ENCODE measurements at regions not wholly inside any gene's neighbourhood (a gene's known extent, or its start where the extent isn't known, plus 50 kb on each side); places are given as distances from the start of the nearest gene placed in this dataset.
"Not testable (repeated sequence)": the region's sequence is repeated elsewhere in the genome, so short reads cannot be mapped to it uniquely, and the experiment has no call there.

- no peak for DNase-seq
These were observed 100.2 kb downstream of the FBXO8 start for GRCh38 chr4:174183259-174183658.

- no peak for DNase-seq
These were observed 101.6 kb downstream of the FBXO8 start for GRCh38 chr4:174181827-174182226.

GRCh38 chr4:174177536-174177935 is 105.9 kb downstream of the FBXO8 start:
- no peak for DNase-seq

- not testable (repeated sequence) for DNase-seq
These were observed 107.6 kb downstream of the FBXO8 start for GRCh38 chr4:174175836-174176235.

GRCh38 chr4:174173360-174173759 is 110.1 kb downstream of the FBXO8 start:
- DNase-seq = no peak

GRCh38 chr4:174172274-174172673 is 111.2 kb downstream of the FBXO8 start:
- no peak for DNase-seq

GRCh38 chr4:174170906-174171305 is 112.6 kb downstream of the FBXO8 start:
- no peak for DNase-seq

- DNase-seq = no peak
These were observed 113.4 kb downstream of the FBXO8 start for GRCh38 chr4:174170091-174170490.

GRCh38 chr4:174157106-174157607 is 126.3 kb downstream of the FBXO8 start:
- no peak for DNase-seq

- DNase-seq = peak; percentile 31
These were observed 127.1 kb downstream of the FBXO8 start for GRCh38 chr4:174156239-174156826.

- no peak for DNase-seq
These were observed 129.1 kb downstream of the FBXO8 start for GRCh38 chr4:174154215-174154854.

GRCh38 chr4:174152717-174153466 is 130.6 kb downstream of the FBXO8 start:
- no peak for DNase-seq

- DNase-seq = no peak
These were observed 135.6 kb downstream of the FBXO8 start for GRCh38 chr4:174147863-174148262.

GRCh38 chr4:174144106-174144505 is 139.4 kb downstream of the FBXO8 start:
- DNase-seq = no peak

- no peak for DNase-seq
These were observed 141.6 kb downstream of the FBXO8 start for GRCh38 chr4:174141876-174142275.

GRCh38 chr4:174138616-174139015 is 144.9 kb downstream of the FBXO8 start:
- no peak for DNase-seq

- no peak for DNase-seq
These were observed 145.8 kb downstream of the FBXO8 start for GRCh38 chr4:174137698-174138097.

- no peak for DNase-seq
These were observed 147.5 kb downstream of the FBXO8 start for GRCh38 chr4:174135936-174136406.

GRCh38 chr4:174135530-174135929 is 147.9 kb downstream of the FBXO8 start:
- no peak for DNase-seq

- DNase-seq = no peak
These were observed 149.1 kb downstream of the FBXO8 start for GRCh38 chr4:174134361-174134760.

GRCh38 chr4:174133551-174133950 is 149.9 kb downstream of the FBXO8 start:
- no peak for DNase-seq

- DNase-seq = no peak
These were observed 151.6 kb downstream of the FBXO8 start for GRCh38 chr4:174131901-174132300.

- no peak for DNase-seq
These were observed 160.8 kb downstream of the FBXO8 start for GRCh38 chr4:174122705-174123104.
